HUES64 (cell line): ENCODE measurements at regions not wholly inside any gene's neighbourhood (a gene's known extent, or its start where the extent isn't known, plus 50 kb on each side); places are given as distances from the start of the nearest gene placed in this dataset.

ENCODE experiments used
- H3K27ac ChIP-seq: 2 replicates; pipeline ENCODE4 v1.7.0; 2013; ENCODE audit warnings: low read depth, low read length, inconsistent platforms
- H3K27me3 ChIP-seq: 2 replicates; pipeline ENCODE4 v1.6.1; 2013; ENCODE audit warnings: mild to moderate bottlenecking, low read length; ENCODE audit not compliant: insufficient read depth
- H3K36me3 ChIP-seq: 2 replicates; pipeline ENCODE4 v1.6.1; 2013; ENCODE audit warnings: mild to moderate bottlenecking, low read length; ENCODE audit not compliant: insufficient read depth
- H3K4me1 ChIP-seq: 2 replicates; pipeline ENCODE4 v1.6.1; 2013; ENCODE audit warnings: mild to moderate bottlenecking, low read length, moderate library complexity; ENCODE audit not compliant: insufficient read depth
- H3K4me3 ChIP-seq: 2 replicates; pipeline ENCODE4 v1.5.1; 2013; ENCODE audit warnings: mild to moderate bottlenecking, low read length, moderate library complexity
- H3K9ac ChIP-seq: 2 replicates; pipeline ENCODE4 v1.6.1; 2013; ENCODE audit warnings: mild to moderate bottlenecking, low read depth, low read length
- H3K9me3 ChIP-seq: 2 replicates; pipeline ENCODE4 v1.6.1; 2013; ENCODE audit warnings: low read depth, low read length; ENCODE audit not compliant: insufficient read depth
- WGBS: fragments of 150-250, 120-280 bp; methylation state at CpG from one replicate; pipeline ENCODE4 v1.1.7; 2013; ENCODE audit warnings: missing lambda C conversion rate; 5-methylcytosine and 5-hydroxymethylcytosine counted together

DNA sequence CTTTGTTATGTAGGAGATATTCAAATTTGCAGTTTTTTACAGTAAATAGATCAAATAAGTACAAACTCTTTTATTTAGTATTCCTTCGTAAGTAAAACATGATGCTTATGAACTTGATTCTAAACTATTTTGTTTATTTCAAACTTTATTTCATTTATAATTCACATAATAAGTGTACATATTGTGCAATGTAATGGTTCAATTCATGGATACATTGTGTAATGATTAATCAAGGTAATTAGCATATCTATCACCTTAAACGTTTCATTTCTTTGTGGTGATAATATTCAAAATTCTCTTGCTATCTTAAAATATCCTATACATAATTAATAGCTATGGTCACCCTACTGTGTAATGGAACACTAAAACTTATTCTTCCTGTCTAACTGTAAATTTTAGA lies 525.9 kb upstream of the ZNF804A start:
- Histone ChIP-seq H3K9me3 (no peaks in the 10 kb centered on the region), H3K4me1 (peaks cover 6% of the 10 kb centered on the region), H3K9ac (no peak overlapping the region), H3K27ac (no peak overlapping the region), H3K27me3 (no peaks in the 10 kb centered on the region), H3K4me3 (no peak overlapping the region), H3K36me3 (no peaks in the 10 kb centered on the region)
- WGBS, result no CpG with 5 or more reads among the region's 2 CpGs

DNA sequence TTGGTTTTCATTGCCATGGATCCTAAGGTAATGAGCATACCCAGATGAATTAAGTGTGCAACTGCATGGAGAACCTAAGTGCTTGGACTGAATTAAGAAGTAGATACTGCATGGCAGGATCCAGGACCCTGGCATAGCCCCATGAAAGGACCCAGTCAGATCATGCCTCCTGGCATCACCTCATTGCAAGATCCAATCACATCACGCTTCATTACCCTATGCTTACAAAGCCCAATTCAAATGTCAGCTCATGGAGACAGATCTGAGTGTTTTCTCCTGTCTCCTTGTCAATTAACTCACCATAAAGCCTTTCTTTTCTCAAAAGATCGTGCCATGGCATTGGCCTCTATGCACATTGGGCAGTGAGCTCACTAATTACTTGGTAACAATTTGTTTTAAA lies 519.8 kb upstream of the ZNF804A start:
- 0 out of 2 replicates have a peak, but pooled peaks cover 5% of the 10 kb centered on the region for H3K4me1 ChIP-seq
- 98% methylated on average over 2 of the region's 2 CpGs for WGBS
- no peak overlapping the region for H3K4me3 ChIP-seq
- no peak overlapping the region for H3K9ac ChIP-seq
- H3K9me3 ChIP-seq, result no peaks in the 10 kb centered on the region
- no peaks in the 10 kb centered on the region for H3K36me3 ChIP-seq
- no peaks in the 10 kb centered on the region for H3K27me3 ChIP-seq
- no peak overlapping the region for H3K27ac ChIP-seq

DNA sequence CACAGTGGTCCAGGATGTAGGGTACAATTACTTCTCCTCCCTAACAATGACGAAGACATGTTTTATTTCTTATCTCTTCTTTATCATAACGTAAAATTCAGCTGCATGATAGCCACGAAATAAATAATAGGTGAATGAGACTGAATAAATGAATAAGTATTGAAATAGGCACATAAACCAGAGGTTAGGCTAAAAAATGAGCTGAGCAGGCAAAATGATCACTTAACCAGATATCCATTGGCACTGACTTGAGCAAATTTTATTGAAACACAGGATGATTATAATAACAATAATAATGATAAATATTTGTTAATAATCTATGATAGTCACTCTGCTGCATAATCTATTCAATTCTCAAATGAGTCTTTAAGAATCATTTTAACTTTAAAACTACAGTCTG lies 506.9 kb upstream of the ZNF804A start:
- no peak overlapping the region for H3K27ac ChIP-seq
- H3K4me3 ChIP-seq, result no peak overlapping the region
- no peaks in the 10 kb centered on the region for H3K4me1 ChIP-seq
- no peaks in the 10 kb centered on the region for H3K36me3 ChIP-seq
- no peaks in the 10 kb centered on the region for H3K27me3 ChIP-seq
- no peaks in the 10 kb centered on the region for H3K9me3 ChIP-seq
- 97% methylated on average over 2 of the region's 3 CpGs for WGBS
- H3K9ac ChIP-seq, result no peak overlapping the region

DNA sequence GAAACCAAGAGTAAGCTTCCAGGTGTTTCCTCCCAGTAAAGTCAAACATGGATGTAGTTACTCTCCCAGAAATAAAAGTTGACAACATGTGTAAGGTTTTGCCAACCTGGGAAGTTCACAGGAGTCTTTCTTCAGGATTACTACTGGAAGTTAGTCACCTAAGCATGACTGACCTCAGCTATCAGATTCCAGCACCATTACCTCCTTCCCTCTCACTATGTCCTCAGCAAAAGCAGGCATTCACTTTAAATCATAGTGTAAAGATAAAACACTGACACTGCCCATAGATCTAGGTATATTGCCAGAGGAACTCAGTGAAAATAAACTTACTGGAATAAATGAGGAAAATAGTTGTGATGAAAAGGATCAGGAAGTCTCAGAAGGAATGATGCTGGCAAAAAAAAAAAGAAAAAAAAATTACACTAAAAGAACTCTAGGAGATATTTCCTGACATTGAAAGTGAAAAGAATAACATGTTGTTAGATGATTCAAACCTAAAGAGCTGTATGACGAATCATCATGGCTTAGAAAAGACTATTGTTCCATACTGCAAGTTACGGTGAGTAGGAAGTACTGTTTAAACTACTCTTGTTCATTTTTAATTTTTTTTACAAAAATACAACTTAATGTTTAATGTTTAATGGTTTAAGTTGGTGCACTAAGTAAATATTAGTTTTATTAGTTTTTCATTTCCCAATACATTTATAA lies 484.5 kb upstream of the ZNF804A start:
- Histone ChIP-seq H3K36me3 (no peaks in the 10 kb centered on the region), H3K9ac (no peak overlapping the region), H3K27me3 (no peaks in the 10 kb centered on the region), H3K27ac (no peak overlapping the region), H3K4me3 (no peak overlapping the region), H3K9me3 (no peaks in the 10 kb centered on the region), H3K4me1 (no peaks in the 10 kb centered on the region)
- WGBS, result 94% methylated on average over 1 of the region's 2 CpGs

DNA sequence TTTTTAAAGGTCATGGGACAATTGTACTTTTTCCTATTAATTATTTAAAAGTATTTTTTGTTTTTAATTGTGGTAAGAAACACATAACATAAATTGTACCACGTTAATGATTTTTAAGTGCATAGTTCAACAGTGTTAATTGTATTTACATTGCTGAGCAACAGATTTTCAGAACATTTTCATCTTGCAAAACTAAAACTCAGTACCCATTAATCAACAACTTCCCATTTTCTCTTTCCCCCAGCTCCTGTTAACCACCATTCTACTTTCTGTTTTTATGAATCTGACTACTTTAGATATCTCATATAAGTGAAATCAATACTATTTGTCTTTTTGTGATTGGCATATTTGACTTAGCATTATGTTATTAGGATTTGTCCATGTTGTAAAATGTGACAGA lies 483.9 kb upstream of the ZNF804A start:
- H3K27ac ChIP-seq, result no peak overlapping the region
- no peaks in the 10 kb centered on the region for H3K36me3 ChIP-seq
- H3K4me1 ChIP-seq, result no peaks in the 10 kb centered on the region
- no peak overlapping the region for H3K4me3 ChIP-seq
- no peaks in the 10 kb centered on the region for H3K9me3 ChIP-seq
- no peaks in the 10 kb centered on the region for H3K27me3 ChIP-seq
- H3K9ac ChIP-seq, result no peak overlapping the region
- WGBS, result no CpG with 5 or more reads among the region's 1 CpG

DNA sequence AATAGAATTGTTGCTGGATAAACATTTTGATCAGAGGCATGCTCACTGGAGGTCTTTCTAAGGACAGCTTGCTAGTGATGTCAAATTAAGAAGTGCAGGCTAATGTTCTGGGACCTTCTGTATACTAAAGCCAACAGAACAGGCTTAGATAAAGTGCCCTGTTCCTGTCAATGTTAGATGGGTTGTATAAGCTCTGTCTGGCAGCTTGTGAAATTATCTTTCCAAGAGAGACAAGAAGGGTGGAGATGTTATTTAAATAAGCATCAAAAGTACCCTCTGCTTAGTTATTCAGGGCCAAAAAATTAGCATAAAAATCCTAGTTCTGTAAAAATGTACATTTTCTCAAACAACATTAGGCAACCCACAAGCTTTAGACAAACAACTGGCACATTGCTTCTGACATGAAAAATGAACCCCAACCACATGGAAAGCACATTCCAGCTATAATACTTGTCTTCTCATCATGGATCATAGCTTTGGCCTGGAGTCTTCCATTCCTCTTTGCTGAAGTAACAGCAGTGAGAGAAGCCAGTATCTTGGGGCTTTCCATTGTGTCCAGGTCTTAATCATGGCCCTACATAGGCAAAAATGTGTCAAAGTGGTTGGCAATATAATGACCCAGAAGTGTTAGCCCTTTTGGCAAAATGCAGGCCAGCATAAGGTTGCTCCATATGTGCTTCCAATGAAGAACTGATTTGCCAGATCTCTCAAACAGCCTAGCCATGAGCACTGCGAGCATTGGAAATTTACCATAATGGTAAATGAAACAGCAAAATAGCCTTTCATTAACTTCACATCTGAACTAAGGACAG lies 478.1 kb upstream of the ZNF804A start:
- Histone ChIP-seq H3K4me3 (no peak overlapping the region), H3K27me3 (no peaks in the 10 kb centered on the region), H3K36me3 (no peaks in the 10 kb centered on the region), H3K9me3 (no peaks in the 10 kb centered on the region), H3K27ac (no peak overlapping the region), H3K4me1 (no peaks in the 10 kb centered on the region), H3K9ac (no peak overlapping the region)
- WGBS, result 100% methylated on average over 1 of the region's 1 CpG

DNA sequence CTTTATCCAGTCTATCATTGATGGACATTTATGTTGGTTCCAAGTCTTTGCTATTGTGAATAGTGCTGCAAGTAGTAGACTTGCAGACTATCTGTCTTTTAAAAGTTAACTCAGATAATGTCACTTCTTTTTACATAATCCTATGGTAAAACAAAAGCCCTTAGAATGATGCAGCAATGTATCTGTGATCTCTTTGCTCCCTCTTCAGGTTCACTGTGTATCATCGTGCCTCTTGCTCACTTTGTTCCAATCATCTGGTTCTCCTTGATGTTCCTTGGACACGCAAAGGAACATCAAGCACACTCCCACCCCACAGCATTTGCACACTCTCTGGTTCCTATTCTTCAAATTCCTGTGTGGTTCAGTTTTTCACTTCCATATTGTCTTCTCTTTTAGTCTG lies 472.5 kb upstream of the ZNF804A start:
- WGBS, result 90% methylated on average over 2 of the region's 2 CpGs

DNA sequence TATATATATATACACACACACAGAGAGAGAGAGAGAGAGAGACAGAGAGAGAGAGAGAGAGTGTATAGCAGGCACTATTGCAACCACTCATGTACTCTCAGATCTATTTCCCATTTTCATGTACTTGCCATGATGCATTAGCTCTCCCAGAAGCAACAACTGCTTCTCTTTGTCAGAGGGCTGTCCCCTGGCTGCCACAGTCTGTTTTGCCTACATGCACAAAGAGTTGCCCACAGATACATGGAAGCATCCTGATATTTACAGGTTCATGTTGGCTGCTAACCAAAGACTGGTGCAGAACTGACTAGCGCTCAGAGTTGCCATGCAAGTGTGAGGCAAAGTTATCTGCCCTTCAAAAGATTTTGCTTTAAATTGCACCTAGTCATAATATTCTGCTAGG lies 469.3 kb upstream of the ZNF804A start:
- H3K4me3 ChIP-seq, result no peak overlapping the region
- H3K27ac ChIP-seq, result no peak overlapping the region
- no peaks in the 10 kb centered on the region for H3K36me3 ChIP-seq
- H3K9ac ChIP-seq, result no peak overlapping the region
- WGBS, result 100% methylated on average over 1 of the region's 1 CpG
- no peaks in the 10 kb centered on the region for H3K4me1 ChIP-seq
- no peaks in the 10 kb centered on the region for H3K27me3 ChIP-seq
- no peaks in the 10 kb centered on the region for H3K9me3 ChIP-seq

More for the DNA sequence above, 472.5 kb upstream of the ZNF804A start:
- no peak overlapping the region for H3K4me3 ChIP-seq
- H3K9me3 ChIP-seq, result no peaks in the 10 kb centered on the region
- H3K4me1 ChIP-seq, result no peaks in the 10 kb centered on the region
- no peak overlapping the region for H3K9ac ChIP-seq
- H3K27ac ChIP-seq, result no peak overlapping the region
- H3K27me3 ChIP-seq, result no peaks in the 10 kb centered on the region
- H3K36me3 ChIP-seq, result no peaks in the 10 kb centered on the region

DNA sequence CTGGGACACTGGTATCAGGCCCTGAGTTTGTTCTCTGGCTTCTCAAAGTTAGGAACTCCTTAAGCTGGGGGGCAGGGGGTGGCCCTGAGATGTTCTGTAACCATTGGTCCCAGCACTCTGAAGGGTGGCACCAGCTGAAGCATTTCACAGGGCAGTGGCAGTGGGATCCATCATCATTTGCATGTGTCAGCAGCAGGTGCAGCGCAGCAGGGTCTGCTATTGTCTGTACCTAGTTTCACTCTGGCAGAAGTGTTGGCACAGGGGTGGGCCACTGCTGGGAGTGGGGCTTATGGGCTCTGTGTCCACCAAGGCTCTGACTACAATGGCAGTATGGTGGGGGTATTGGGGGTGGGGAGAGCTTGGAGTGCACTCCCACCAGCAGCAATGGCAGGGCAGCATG lies 460.4 kb upstream of the ZNF804A start:
- no peaks in the 10 kb centered on the region for H3K36me3 ChIP-seq
- H3K4me3 ChIP-seq, result no peak overlapping the region
- no peak overlapping the region for H3K27ac ChIP-seq
- peaks cover 2% of the 10 kb centered on the region; the same call in 1 of the 2 replicates for H3K9me3 ChIP-seq
- no peaks in the 10 kb centered on the region for H3K27me3 ChIP-seq
- H3K4me1 ChIP-seq, result no peaks in the 10 kb centered on the region
- WGBS, result 96% methylated on average over 1 of the region's 1 CpG
- H3K9ac ChIP-seq, result no peak overlapping the region

DNA sequence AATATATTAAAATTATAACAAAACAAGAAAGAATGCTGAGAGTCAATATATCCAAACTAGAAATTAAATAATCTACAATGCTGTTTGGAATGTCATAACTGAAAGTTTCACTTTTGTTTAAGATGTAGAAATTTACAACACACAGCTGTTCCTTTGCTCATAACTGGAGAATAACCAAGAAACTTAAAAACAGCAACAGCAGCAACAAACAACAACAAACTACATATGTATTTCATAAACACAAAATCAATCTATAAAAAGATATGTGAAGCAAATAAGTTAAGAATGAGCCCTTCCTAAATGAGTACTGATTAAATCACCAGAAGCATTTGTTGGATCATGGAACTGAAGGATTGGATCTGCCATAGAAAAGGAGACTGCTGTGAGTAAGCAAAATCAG lies 456.5 kb upstream of the ZNF804A start:
- H3K4me3 ChIP-seq, result no peak overlapping the region
- H3K27me3 ChIP-seq, result no peaks in the 10 kb centered on the region
- no peaks in the 10 kb centered on the region for H3K36me3 ChIP-seq
- H3K9me3 ChIP-seq, result no peaks in the 10 kb centered on the region
- no peak overlapping the region for H3K27ac ChIP-seq
- H3K4me1 ChIP-seq, result no peaks in the 10 kb centered on the region
- H3K9ac ChIP-seq, result no peak overlapping the region

DNA sequence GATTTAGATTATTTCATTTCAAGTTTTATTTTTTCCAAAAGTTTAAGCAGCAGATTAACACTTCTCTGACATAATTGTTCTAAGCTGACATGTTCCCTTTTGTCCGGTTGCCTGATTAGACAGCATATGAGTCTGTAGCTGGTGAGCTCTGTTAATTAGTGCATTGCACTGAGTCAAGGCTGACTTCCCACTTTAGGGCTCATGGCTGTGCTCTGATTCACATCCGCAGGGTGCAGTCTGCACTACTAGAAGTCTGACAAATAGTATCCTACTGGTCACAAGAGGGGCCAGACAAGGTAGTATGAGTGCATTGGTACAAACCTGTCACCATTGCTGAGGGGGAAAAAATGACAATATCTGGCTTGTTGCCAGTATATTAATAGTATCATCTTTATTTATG lies 443.9 kb upstream of the ZNF804A start:
- H3K27ac ChIP-seq, result no peak overlapping the region
- WGBS, result 95% methylated on average over 2 of the region's 2 CpGs
- H3K9me3 ChIP-seq, result no peaks in the 10 kb centered on the region

More for the DNA sequence above, 443.9 kb upstream of the ZNF804A start:
- H3K36me3 ChIP-seq, result no peaks in the 10 kb centered on the region
- no peaks in the 10 kb centered on the region for H3K27me3 ChIP-seq
- H3K9ac ChIP-seq, result no peak overlapping the region
- H3K4me3 ChIP-seq, result no peak overlapping the region
- H3K4me1 ChIP-seq, result no peaks in the 10 kb centered on the region
